ENCODE measurements at regions not wholly inside any gene's neighbourhood (a gene's known extent, or its start where the extent isn't known, plus 50 kb on each side); places are given as distances from the start of the nearest gene placed in this dataset.

- Histone ChIP-seq H3K27me3 (no peaks in the 10 kb centered on the region), H3K4me1 (no peaks in the 10 kb centered on the region), H3K9me3 (no peaks in the 10 kb centered on the region), H3K27ac (no peak overlapping the region), H3K36me3 (no peaks in the 10 kb centered on the region), H3K4me3 (no peak overlapping the region)
- intact Hi-C loops (cut with DNase I): no loop called here
- TF ChIP-seq CTCF (IDR thresholded peaks at IDR 0.05): no peak
- no peak for TF ChIP-seq POLR2A (IDR thresholded peaks at IDR 0.05)
- ATAC-seq (no peak), DNase-seq (no peak)
- 80% methylated on average over 7 of the region's 10 CpGs for whole genome bisulfite sequencing (ENCODE audit: insufficient coverage, low coverage, low lambda C conversion rate, missing lambda C conversion rate)
These were observed 241.4 kb downstream of the PMP22 start for GRCh38 chr17:15023589-15024336.

- H3K36me3 ChIP-seq: no peaks in the 10 kb centered on the region
- WGBS (ENCODE audit: insufficient coverage, low coverage, low lambda C conversion rate, missing lambda C conversion rate): 80% methylated on average over 3 of the region's 3 CpGs
- no peaks in the 10 kb centered on the region for H3K9me3 ChIP-seq
- intact Hi-C loops (cut with DNase I): no loop called here
- H3K27ac ChIP-seq: no peak overlapping the region
- H3K4me1 ChIP-seq: no peaks in the 10 kb centered on the region
- no peak overlapping the region for H3K4me3 ChIP-seq
- ATAC-seq: no peak
- TF ChIP-seq CTCF (IDR thresholded peaks at IDR 0.05) (no peak), POLR2A (IDR thresholded peaks at IDR 0.05) (no peak)
- no peaks in the 10 kb centered on the region for H3K27me3 ChIP-seq
- DNase-seq: no peak
These were observed 246.0 kb downstream of the PMP22 start for GRCh38 chr17:15019158-15019557.

- TF ChIP-seq CTCF (IDR thresholded peaks at IDR 0.05) (no peak), POLR2A (IDR thresholded peaks at IDR 0.05) (no peak)
- no peak overlapping the region for H3K27ac ChIP-seq
- no peak for DNase-seq
- H3K4me3 ChIP-seq: no peak overlapping the region
- no peaks in the 10 kb centered on the region for H3K4me1 ChIP-seq
- H3K36me3 ChIP-seq: no peaks in the 10 kb centered on the region
- no peak for ATAC-seq
- no peaks in the 10 kb centered on the region for H3K9me3 ChIP-seq
- intact Hi-C loops (cut with DNase I): no loop called here
- H3K27me3 ChIP-seq: no peaks in the 10 kb centered on the region
- WGBS (ENCODE audit: insufficient coverage, low coverage, low lambda C conversion rate, missing lambda C conversion rate): 21% methylated on average over 6 of the region's 6 CpGs
These were observed 252.7 kb downstream of the PMP22 start for GRCh38 chr17:15012351-15012980.

GRCh38 chr17:15009087-15009486, 256.0 kb downstream of the PMP22 start:
- no peak overlapping the region for H3K27ac ChIP-seq
- no peak overlapping the region for H3K4me3 ChIP-seq
- 53% methylated on average over 6 of the region's 6 CpGs for WGBS (ENCODE audit: insufficient coverage, low coverage, low lambda C conversion rate, missing lambda C conversion rate)
- intact Hi-C loops (cut with DNase I): no loop called here
- no peaks in the 10 kb centered on the region for H3K9me3 ChIP-seq
- ATAC-seq (no peak), DNase-seq (no peak)
- no peak for TF ChIP-seq POLR2A (IDR thresholded peaks at IDR 0.05)
- no peak for TF ChIP-seq CTCF (IDR thresholded peaks at IDR 0.05)
- H3K4me1 ChIP-seq: no peaks in the 10 kb centered on the region
- H3K27me3 ChIP-seq: no peaks in the 10 kb centered on the region
- no peaks in the 10 kb centered on the region for H3K36me3 ChIP-seq

Data from right lobe of liver (tissue), 6 donors.